CD4-positive, alpha-beta T cell (primary cell): ENCODE measurements at regions not wholly inside any gene's neighbourhood (a gene's known extent, or its start where the extent isn't known, plus 50 kb on each side); places are given as distances from the start of the nearest gene placed in this dataset.

ENCODE experiments used
- ATAC-seq: fragments of 200-7000 bp; cut with Tn5 transposase; one replicate; pipeline ENCODE4 v1.10.0; 2022; ENCODE audit warnings: mild to moderate bottlenecking; ENCODE audit not compliant: poor library complexity
- CTCF ChIA-PET: fragments of 350-600 bp; sonication (Branson Sonifier 250); formaldehyde crosslinking; loops from one replicate; lab custom pipeline; 2021; ENCODE audit warnings: antibody characterized with exemption, inconsistent platforms; lab: Charles Lee
- POLR2A ChIA-PET: fragments of 350-600 bp; sonication (Branson Sonifier 250); formaldehyde crosslinking; loops from one replicate; lab custom pipeline; 2021; ENCODE audit warnings: antibody characterized with exemption, inconsistent platforms; lab: Charles Lee
- DNase-seq, 14 experiments: peaks; one replicate each; pipeline ENCODE4 v3.0.0-alpha.2; 2013 to 2020; ENCODE audit warnings: mixed read lengths in 2 of 14
- H3K27ac ChIP-seq, 2 donors: one replicate each; pipeline versions ENCODE4 v1.5.1 to v1.7.0; 2013; ENCODE audit warnings: low read length in 2 of 2, low read depth in 1 of 2, mild to moderate bottlenecking in 1 of 2
- H3K27me3 ChIP-seq, 2 experiments: 1 replicate in 1 of 2; 2 replicates in 1 of 2; pipeline versions ENCODE4 v1.6.1 to v1.7.0; 2013; ENCODE audit warnings: low read length in 2 of 2, control low read depth in 1 of 2, mild to moderate bottlenecking in 1 of 2, moderate library complexity in 1 of 2; ENCODE audit not compliant: insufficient read depth in 2 of 2, control insufficient read depth in 1 of 2
- H3K36me3 ChIP-seq: one replicate; pipeline ENCODE4 v1.6.1; 2013; ENCODE audit warnings: low read length, control low read depth; ENCODE audit not compliant: insufficient read depth
- H3K4me1 ChIP-seq: one replicate; pipeline ENCODE4 v1.6.1; 2013; ENCODE audit warnings: low read length, control low read depth; ENCODE audit not compliant: insufficient read depth
- H3K4me3 ChIP-seq: one replicate; pipeline ENCODE4 v1.5.1; 2013; ENCODE audit warnings: mild to moderate bottlenecking, low read length, moderate library complexity
- H3K9me3 ChIP-seq, 2 experiments: 1 replicate in 1 of 2; 2 replicates in 1 of 2; pipeline versions ENCODE4 v1.6.1 to v1.7.0; 2013; ENCODE audit warnings: low read length in 2 of 2, mild to moderate bottlenecking in 2 of 2, control low read depth in 1 of 2, moderate library complexity in 1 of 2; ENCODE audit not compliant: control insufficient read depth in 1 of 2, insufficient read depth in 1 of 2
- H3K27ac Mint-ChIP-seq: one replicate; pipeline ENCODE4 v1.8.0; 2020; ENCODE audit warnings: mixed read lengths
- H3K27me3 Mint-ChIP-seq: one replicate; pipeline ENCODE4 v1.8.0; 2021; ENCODE audit warnings: mixed read lengths
- H3K36me3 Mint-ChIP-seq: one replicate; pipeline ENCODE4 v1.8.0; 2021; ENCODE audit warnings: low read depth, mixed read lengths
- H3K4me1 Mint-ChIP-seq: one replicate; pipeline ENCODE4 v1.8.0; 2021; ENCODE audit warnings: low read depth, mixed read lengths
- H3K4me3 Mint-ChIP-seq: one replicate; pipeline ENCODE4 v1.8.0; 2020; ENCODE audit warnings: mild to moderate bottlenecking, mixed read lengths
- H3K9me3 Mint-ChIP-seq: one replicate; pipeline ENCODE4 v1.8.0; 2020; ENCODE audit warnings: mixed read lengths
- CTCF ChIP-seq: fragments of 200-600 bp; IDR thresholded peaks from one replicate; pipeline ENCODE4 v1.8.0; 2022; ENCODE audit warnings: antibody characterized with exemption, mild to moderate bottlenecking
- intact Hi-C, 2 experiments: fragments of 100-400 bp; cut with DNase I in 1 of 2; cut with micrococcal nuclease in 1 of 2; formaldehyde crosslinking; loops; one replicate each; pipeline versions ENCODE4 v1.15.1 to v1.9.0; 2023 to 2025; cut with DNase I, micrococcal nuclease

- ChIA-PET POLR2A (no interaction called here), CTCF (no interaction called here)
- H3K9me3 Mint-ChIP-seq, result peaks cover 2% of the 10 kb centered on the region
- ATAC-seq (no peak), DNase-seq (no peak)
- H3K27me3 Mint-ChIP-seq, result no peaks in the 10 kb centered on the region
- H3K9me3 ChIP-seq, result peaks cover 0 to 9% of the 10 kb centered on the region in 2 experiments
- TF ChIP-seq CTCF, result no peak
- H3K4me3 ChIP-seq, result no peak overlapping the region
- no peaks in the 10 kb centered on the region for H3K36me3 Mint-ChIP-seq
- intact Hi-C loops, result no loop called here
- no peak overlapping the region for H3K27ac Mint-ChIP-seq
- no peaks in the 10 kb centered on the region for H3K4me1 Mint-ChIP-seq
- no peaks in the 10 kb centered on the region for H3K27me3 ChIP-seq
- H3K4me3 Mint-ChIP-seq, result no peak overlapping the region
- H3K4me1 ChIP-seq, result no peaks in the 10 kb centered on the region
- no peak overlapping the region for H3K27ac ChIP-seq
- no peaks in the 10 kb centered on the region for H3K36me3 ChIP-seq
Observed at GRCh38 chr4:175065228-175065627, 147.1 kb downstream of the ADAM29 start.

GRCh38 chr4:175066923-175067627 is 148.9 kb downstream of the ADAM29 start:
- H3K27ac Mint-ChIP-seq, result no peak overlapping the region
- H3K27ac ChIP-seq, result no peak overlapping the region

GRCh38 chr4:175068266-175068665 is 150.1 kb downstream of the ADAM29 start:
- ATAC-seq (no peak), DNase-seq (no peak)
- Mint-ChIP-seq H3K27me3 (no peaks in the 10 kb centered on the region), H3K36me3 (no peaks in the 10 kb centered on the region), H3K4me3 (no peak overlapping the region), H3K27ac (no peak overlapping the region), H3K9me3 (peaks cover 6% of the 10 kb centered on the region), H3K4me1 (no peaks in the 10 kb centered on the region)
- intact Hi-C loops, result no loop called here
- no peaks in the 10 kb centered on the region for H3K9me3 ChIP-seq
- H3K4me1 ChIP-seq, result no peaks in the 10 kb centered on the region
- H3K27ac ChIP-seq, result no peak overlapping the region
- no peaks in the 10 kb centered on the region for H3K27me3 ChIP-seq
- no peak overlapping the region for H3K4me3 ChIP-seq
- CTCF ChIA-PET, result no interaction called here
- no peak for TF ChIP-seq CTCF
- POLR2A ChIA-PET, result no interaction called here
- no peaks in the 10 kb centered on the region for H3K36me3 ChIP-seq

More at GRCh38 chr4:175066923-175067627, 148.9 kb downstream of the ADAM29 start:
- Histone ChIP-seq H3K9me3 (peaks cover 0 to 5% of the 10 kb centered on the region in 2 experiments), H3K36me3 (no peaks in the 10 kb centered on the region), H3K4me1 (no peaks in the 10 kb centered on the region), H3K4me3 (no peak overlapping the region), H3K27me3 (no peaks in the 10 kb centered on the region)
- Mint-ChIP-seq H3K4me3 (no peak overlapping the region), H3K27me3 (no peaks in the 10 kb centered on the region), H3K4me1 (no peaks in the 10 kb centered on the region), H3K36me3 (no peaks in the 10 kb centered on the region), H3K9me3 (peaks cover 6% of the 10 kb centered on the region)
- intact Hi-C loops, result no loop called here
- ChIA-PET POLR2A (no interaction called here), CTCF (no interaction called here)
- DNase-seq (no peak), ATAC-seq (no peak)
- TF ChIP-seq CTCF, result no peak
